ENCODE measurements at regions not wholly inside any gene's neighbourhood (a gene's known extent, or its start where the extent isn't known, plus 50 kb on each side); places are given as distances from the start of the nearest gene placed in this dataset.

- DNase-seq = no peak
- no peaks in the 10 kb centered on the region for H3K9me3 Mint-ChIP-seq
- H3K27me3 Mint-ChIP-seq = no peaks in the 10 kb centered on the region
- ATAC-seq (ENCODE audit: low read depth) = no peak
- no peak overlapping the region for H3K27ac Mint-ChIP-seq
- no peaks in the 10 kb centered on the region for H3K36me3 Mint-ChIP-seq (ENCODE audit: low read depth)
- POLR2A ChIA-PET = interaction anchor here (0.5 kb wide), 1 partner anchor 685 kb away, joined by 6 read pairs; no protein-coding TSS in a partner anchor
- no peak overlapping the region for H3K4me3 Mint-ChIP-seq
- intact Hi-C loops (cut with micrococcal nuclease) = no loop called here
- H3K4me1 Mint-ChIP-seq = no peaks in the 10 kb centered on the region
- TF ChIP-seq, protein P1, sequence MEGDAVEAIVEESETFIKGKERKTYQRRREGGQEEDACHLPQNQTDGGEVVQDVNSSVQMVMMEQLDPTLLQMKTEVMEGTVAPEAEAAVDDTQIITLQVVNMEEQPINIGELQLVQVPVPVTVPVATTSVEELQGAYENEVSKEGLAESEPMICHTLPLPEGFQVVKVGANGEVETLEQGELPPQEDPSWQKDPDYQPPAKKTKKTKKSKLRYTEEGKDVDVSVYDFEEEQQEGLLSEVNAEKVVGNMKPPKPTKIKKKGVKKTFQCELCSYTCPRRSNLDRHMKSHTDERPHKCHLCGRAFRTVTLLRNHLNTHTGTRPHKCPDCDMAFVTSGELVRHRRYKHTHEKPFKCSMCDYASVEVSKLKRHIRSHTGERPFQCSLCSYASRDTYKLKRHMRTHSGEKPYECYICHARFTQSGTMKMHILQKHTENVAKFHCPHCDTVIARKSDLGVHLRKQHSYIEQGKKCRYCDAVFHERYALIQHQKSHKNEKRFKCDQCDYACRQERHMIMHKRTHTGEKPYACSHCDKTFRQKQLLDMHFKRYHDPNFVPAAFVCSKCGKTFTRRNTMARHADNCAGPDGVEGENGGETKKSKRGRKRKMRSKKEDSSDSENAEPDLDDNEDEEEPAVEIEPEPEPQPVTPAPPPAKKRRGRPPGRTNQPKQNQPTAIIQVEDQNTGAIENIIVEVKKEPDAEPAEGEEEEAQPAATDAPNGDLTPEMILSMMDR (IDR thresholded peaks at IDR 0.05) = no peak
- CTCF ChIA-PET = no interaction called here
Observed at GRCh38 chr12:68102731-68103130, 56.8 kb downstream of the IFNG start.

DNA sequence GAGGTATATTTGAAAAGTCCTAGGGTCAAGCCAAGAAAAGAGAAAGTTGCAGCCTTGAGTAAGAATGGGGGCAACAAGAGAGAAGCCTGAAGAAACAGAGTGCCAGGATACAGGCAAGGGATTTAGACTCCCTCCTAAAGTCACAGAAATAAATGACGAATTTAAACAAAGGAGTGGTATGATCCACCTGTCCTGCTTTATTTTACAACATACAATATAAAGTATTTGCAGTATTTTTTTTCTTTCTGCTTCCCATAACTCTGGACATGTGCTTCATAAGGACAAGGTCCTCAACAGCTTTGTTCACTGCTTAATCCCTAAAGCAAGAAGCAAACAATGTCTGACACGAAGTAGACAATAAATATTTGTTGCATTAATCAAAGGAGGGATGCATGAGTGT, 57.4 kb downstream of the IFNG start:
- H3K27ac Mint-ChIP-seq = no peak overlapping the region
- no peaks in the 10 kb centered on the region for H3K9me3 Mint-ChIP-seq
- no peaks in the 10 kb centered on the region for H3K36me3 Mint-ChIP-seq (ENCODE audit: low read depth)
- TF ChIP-seq, protein P1 (IDR thresholded peaks at IDR 0.05) = no peak
- DNase-seq = no peak
- ChIA-PET CTCF (no interaction called here), POLR2A (interaction anchor here (0.5 kb wide), 1 partner anchor 685 kb away, joined by 6 read pairs; no protein-coding TSS in a partner anchor)
- ATAC-seq (ENCODE audit: low read depth) = no peak
- intact Hi-C loops (cut with micrococcal nuclease) = no loop called here
- H3K4me1 Mint-ChIP-seq = no peaks in the 10 kb centered on the region
- no peaks in the 10 kb centered on the region for H3K27me3 Mint-ChIP-seq
- H3K4me3 Mint-ChIP-seq = no peak overlapping the region

GRCh38 chr12:68100241-68100640, 59.3 kb downstream of the IFNG start:
- intact Hi-C loops (cut with micrococcal nuclease) = no loop called here
- Mint-ChIP-seq H3K4me3 (no peak overlapping the region), H3K36me3 (ENCODE audit: low read depth) (no peaks in the 10 kb centered on the region), H3K4me1 (no peaks in the 10 kb centered on the region), H3K9me3 (no peaks in the 10 kb centered on the region), H3K27me3 (no peaks in the 10 kb centered on the region), H3K27ac (no peak overlapping the region)
- ChIA-PET CTCF (no interaction called here), POLR2A (no interaction called here)
- DNase-seq (no peak), ATAC-seq (ENCODE audit: low read depth) (no peak)
- TF ChIP-seq, protein P1 (IDR thresholded peaks at IDR 0.05) = no peak

DNA sequence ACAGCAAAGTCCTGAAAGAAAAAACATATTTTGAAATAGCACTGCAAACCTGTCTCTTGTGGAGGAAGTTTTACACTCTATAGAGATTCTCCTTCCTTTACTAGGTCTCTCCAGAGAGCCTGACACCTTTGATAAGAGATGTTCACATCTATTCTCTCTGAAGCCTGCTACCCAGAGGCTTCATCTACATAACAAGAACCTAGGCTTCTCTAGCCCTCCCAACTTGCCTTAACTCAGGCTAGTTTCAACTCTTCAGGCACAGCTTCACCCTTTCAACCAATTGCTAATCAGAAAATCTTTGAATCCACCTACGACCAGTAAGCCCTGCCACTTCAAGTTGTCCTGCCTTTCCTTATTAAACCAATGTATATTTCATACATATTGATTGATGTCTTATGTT, 60.6 kb downstream of the IFNG start:
- H3K27ac Mint-ChIP-seq = no peak overlapping the region
- POLR2A ChIA-PET = no interaction called here
- intact Hi-C loops (cut with micrococcal nuclease) = no loop called here
- no peak overlapping the region for H3K4me3 Mint-ChIP-seq
- no peaks in the 10 kb centered on the region for H3K36me3 Mint-ChIP-seq (ENCODE audit: low read depth)
- DNase-seq = no peak
- CTCF ChIA-PET = no interaction called here
- no peaks in the 10 kb centered on the region for H3K27me3 Mint-ChIP-seq
- TF ChIP-seq, protein P1 (IDR thresholded peaks at IDR 0.05) = no peak
- no peak for ATAC-seq (ENCODE audit: low read depth)
- H3K9me3 Mint-ChIP-seq = no peaks in the 10 kb centered on the region
- no peaks in the 10 kb centered on the region for H3K4me1 Mint-ChIP-seq

GRCh38 chr12:68097386-68097785, 62.2 kb downstream of the IFNG start:
- Mint-ChIP-seq H3K4me1 (no peaks in the 10 kb centered on the region), H3K27ac (no peak overlapping the region), H3K9me3 (no peaks in the 10 kb centered on the region), H3K27me3 (no peaks in the 10 kb centered on the region), H3K36me3 (ENCODE audit: low read depth) (peaks cover 1% of the 10 kb centered on the region), H3K4me3 (no peak overlapping the region)
- ATAC-seq (ENCODE audit: low read depth) (no peak), DNase-seq (no peak)
- intact Hi-C loops (cut with micrococcal nuclease) = no loop called here
- CTCF ChIA-PET = no interaction called here
- POLR2A ChIA-PET = no interaction called here
- TF ChIP-seq, protein P1 (IDR thresholded peaks at IDR 0.05) = no peak

All from activated B cell treated with CpG ODN at 0.5 μM for 24 hours (primary cell).